ENCODE measurements at regions not wholly inside any gene's neighbourhood (a gene's known extent, or its start where the extent isn't known, plus 50 kb on each side); places are given as distances from the start of the nearest gene placed in this dataset.

GRCh38 chr1:209343511-209343910 is 240.0 kb upstream of the CAMK1G start:
- TF ChIP-seq POLR2A (IDR thresholded peaks at IDR 0.05) = no peak

GRCh38 chr1:209344156-209344555 is 239.4 kb upstream of the CAMK1G start:
- no peak for DNase-seq
- TF ChIP-seq POLR2A (IDR thresholded peaks at IDR 0.05) (no peak), EP300 (IDR thresholded peaks at IDR 0.05) (no peak), CTCF (IDR thresholded peaks at IDR 0.05) (no peak)
- 31 to 52% (median 34%) methylated on average over 2 of the region's 2 CpGs for WGBS, 3 donors
- H3K27me3 ChIP-seq = no peaks in the 10 kb centered on the region
- no peaks in the 10 kb centered on the region for H3K36me3 ChIP-seq
- no peak overlapping the region for H3K27ac ChIP-seq
- H3K4me3 ChIP-seq = no peak overlapping the region
- H3K9me3 ChIP-seq = no peaks in the 10 kb centered on the region
- no peaks in the 10 kb centered on the region for H3K4me1 ChIP-seq (ENCODE audit: insufficient read depth)
- intact Hi-C loops (cut with DNase I) = no loop called here

More at GRCh38 chr1:209343511-209343910, 240.0 kb upstream of the CAMK1G start:
- H3K4me3 ChIP-seq = no peak overlapping the region
- 82 to 85% (median 85%) methylated on average over 4 of the region's 4 CpGs for WGBS, 3 donors
- no peaks in the 10 kb centered on the region for H3K36me3 ChIP-seq
- no peaks in the 10 kb centered on the region for H3K9me3 ChIP-seq
- no peak overlapping the region for H3K27ac ChIP-seq
- no peak for DNase-seq
- H3K4me1 ChIP-seq (ENCODE audit: insufficient read depth) = no peaks in the 10 kb centered on the region
- intact Hi-C loops (cut with DNase I) = no loop called here
- no peaks in the 10 kb centered on the region for H3K27me3 ChIP-seq

DNA sequence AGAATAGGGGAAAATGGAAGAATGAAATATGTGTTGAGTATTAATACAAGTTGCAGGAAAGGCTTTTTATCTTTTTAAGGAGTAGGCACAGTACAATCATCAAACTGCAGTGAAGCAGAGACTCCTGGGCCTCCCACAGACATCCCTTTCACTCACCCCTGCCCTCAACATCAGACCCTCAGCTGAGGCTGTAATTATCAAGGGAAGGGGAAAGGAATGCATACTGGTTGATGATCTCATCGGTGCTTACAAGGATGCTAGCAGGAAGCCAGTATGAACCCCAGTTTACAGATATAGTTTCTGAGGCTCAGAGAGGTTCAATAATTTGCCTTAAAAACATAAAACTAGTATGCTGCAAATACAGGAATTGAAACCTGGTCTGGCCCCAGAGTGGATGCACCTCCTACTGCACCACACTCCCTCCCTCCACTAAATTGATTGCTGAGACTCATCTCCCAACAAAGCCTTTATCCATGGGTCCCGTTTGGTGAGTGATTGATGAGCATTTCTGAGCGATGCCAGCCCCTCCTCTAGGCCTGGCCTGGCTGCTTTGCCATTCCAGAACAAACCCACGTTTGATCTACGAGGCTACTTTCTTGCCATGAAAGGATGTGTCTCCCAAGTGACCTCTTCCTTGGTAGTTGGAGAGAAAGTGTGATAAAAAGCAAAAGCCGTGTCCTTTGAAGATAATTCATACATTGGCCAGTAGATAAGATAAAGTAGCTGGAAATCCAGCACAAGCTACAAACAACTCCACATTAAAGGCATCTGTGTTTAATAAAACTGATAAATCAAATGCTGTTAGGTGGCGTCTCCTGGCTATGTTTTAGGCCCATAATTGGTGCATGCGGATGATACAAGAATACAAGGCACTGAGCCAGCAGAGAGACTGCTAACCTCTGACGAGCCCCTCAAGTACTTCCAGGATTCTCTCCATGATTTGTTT is 233.9 kb upstream of the CAMK1G start:
- no peak for TF ChIP-seq EP300 (IDR thresholded peaks at IDR 0.05)
- no peak for TF ChIP-seq POLR2A (IDR thresholded peaks at IDR 0.05)
- no peak for TF ChIP-seq CTCF (IDR thresholded peaks at IDR 0.05)
- WGBS, 3 donors = 26 to 28% (median 28%) methylated on average over 9 of the region's 9 CpGs
- no peak overlapping the region for H3K4me3 ChIP-seq
- intact Hi-C loops (cut with DNase I) = no loop called here
- H3K27me3 ChIP-seq = no peaks in the 10 kb centered on the region
- H3K4me1 ChIP-seq (ENCODE audit: insufficient read depth) = no peaks in the 10 kb centered on the region
- no peaks in the 10 kb centered on the region for H3K9me3 ChIP-seq
- no peak for DNase-seq
- no peaks in the 10 kb centered on the region for H3K36me3 ChIP-seq
- H3K27ac ChIP-seq = no peak overlapping the region

GRCh38 chr1:209353053-209353452 is 230.5 kb upstream of the CAMK1G start:
- Histone ChIP-seq H3K9me3 (no peaks in the 10 kb centered on the region), H3K27ac (no peak overlapping the region), H3K36me3 (no peaks in the 10 kb centered on the region), H3K4me1 (ENCODE audit: insufficient read depth) (no peaks in the 10 kb centered on the region), H3K27me3 (no peaks in the 10 kb centered on the region), H3K4me3 (no peak overlapping the region)
- no peak for TF ChIP-seq CTCF (IDR thresholded peaks at IDR 0.05)
- TF ChIP-seq POLR2A (IDR thresholded peaks at IDR 0.05) = no peak
- TF ChIP-seq EP300 (IDR thresholded peaks at IDR 0.05) = no peak
- no peak for DNase-seq
- intact Hi-C loops (cut with DNase I) = no loop called here
- 73 to 93% (median 76%) methylated on average over 3 of the region's 3 CpGs for WGBS, 3 donors
